ENCODE measurements at regions not wholly inside any gene's neighbourhood (a gene's known extent, or its start where the extent isn't known, plus 50 kb on each side); places are given as distances from the start of the nearest gene placed in this dataset.

DNA sequence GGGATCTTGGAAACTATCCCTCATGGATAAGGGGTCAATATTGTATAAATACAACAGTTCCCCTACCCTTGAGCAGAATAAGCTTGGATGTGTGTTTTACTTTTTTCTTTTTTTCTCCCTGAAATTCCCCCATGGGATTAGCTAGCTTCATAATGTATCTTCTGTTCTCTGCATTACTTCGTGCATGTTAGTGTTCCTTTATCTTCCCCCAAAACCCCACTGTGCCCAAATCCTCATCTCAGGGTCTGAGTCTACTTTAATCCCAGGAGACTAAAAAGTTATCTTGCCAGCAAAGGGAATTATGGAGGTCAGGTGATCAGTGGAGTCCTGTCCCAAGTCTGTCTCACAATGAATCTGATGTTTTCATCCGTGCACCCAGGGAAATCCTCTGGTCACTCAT, 217.5 kb upstream of the CNTNAP4 start:
- WGBS, 2 experiments (ENCODE audit: insufficient coverage in 1 of 2, insufficient read length in 1 of 2) = 84% methylated on average over 2 of the region's 2 CpGs; no CpG with 5 or more reads in 1 of the 2 experiments
- no peak overlapping the region for H3K27ac Mint-ChIP-seq

DNA sequence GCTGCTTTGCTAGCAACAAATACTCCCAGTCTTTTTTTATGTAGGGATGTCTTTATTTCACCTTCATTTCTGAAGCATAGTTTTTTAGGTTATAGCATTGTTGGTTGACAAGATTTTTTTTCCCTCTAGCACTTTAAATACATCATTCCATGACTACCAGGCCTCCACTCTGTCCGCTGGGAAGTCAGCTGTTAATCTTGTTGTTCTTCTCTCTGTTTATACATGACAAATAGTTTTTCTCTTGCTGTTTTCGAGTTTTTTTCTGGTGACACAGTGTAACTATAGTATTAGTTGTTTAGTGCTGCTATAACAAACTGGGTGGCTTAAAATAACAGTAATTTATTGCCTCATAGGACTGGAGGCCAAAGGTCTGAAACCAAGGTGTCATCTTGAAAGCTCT, 205.5 kb upstream of the CNTNAP4 start:
- 85% methylated on average over 2 of the region's 2 CpGs; no CpG with 5 or more reads in 1 of the 2 experiments for WGBS, 2 experiments (ENCODE audit: insufficient coverage in 1 of 2, insufficient read length in 1 of 2)
- Mint-ChIP-seq H3K4me3 (no peak overlapping the region), H3K9me3 (peaks cover 18% of the 10 kb centered on the region), H3K4me1 (no peaks in the 10 kb centered on the region), H3K27ac (no peak overlapping the region), H3K27me3 (ENCODE audit: insufficient read depth) (peaks cover 17% of the 10 kb centered on the region), H3K36me3 (ENCODE audit: low read depth) (no peaks in the 10 kb centered on the region)
- Histone ChIP-seq H3K27ac (ENCODE audit: low read depth, low read length) (no peak overlapping the region), H3K4me3 (ENCODE audit: low read length) (no peak overlapping the region), H3K27me3 (ENCODE audit: control insufficient read depth, insufficient read depth, low read length, poor library complexity, severe bottlenecking) (no peaks in the 10 kb centered on the region), H3K4me1 (ENCODE audit: control insufficient read depth, insufficient read depth, low read length) (no peaks in the 10 kb centered on the region), H3K9me3 (ENCODE audit: control insufficient read depth, low read length) (peaks cover 12% of the 10 kb centered on the region), H3K9ac (ENCODE audit: extremely low read depth, low read length, poor library complexity, severe bottlenecking) (no peak overlapping the region), H3K36me3 (ENCODE audit: control insufficient read depth, insufficient read depth, low read length) (no peaks in the 10 kb centered on the region)
- no peak for DNase-seq
- TF ChIP-seq, protein P1, sequence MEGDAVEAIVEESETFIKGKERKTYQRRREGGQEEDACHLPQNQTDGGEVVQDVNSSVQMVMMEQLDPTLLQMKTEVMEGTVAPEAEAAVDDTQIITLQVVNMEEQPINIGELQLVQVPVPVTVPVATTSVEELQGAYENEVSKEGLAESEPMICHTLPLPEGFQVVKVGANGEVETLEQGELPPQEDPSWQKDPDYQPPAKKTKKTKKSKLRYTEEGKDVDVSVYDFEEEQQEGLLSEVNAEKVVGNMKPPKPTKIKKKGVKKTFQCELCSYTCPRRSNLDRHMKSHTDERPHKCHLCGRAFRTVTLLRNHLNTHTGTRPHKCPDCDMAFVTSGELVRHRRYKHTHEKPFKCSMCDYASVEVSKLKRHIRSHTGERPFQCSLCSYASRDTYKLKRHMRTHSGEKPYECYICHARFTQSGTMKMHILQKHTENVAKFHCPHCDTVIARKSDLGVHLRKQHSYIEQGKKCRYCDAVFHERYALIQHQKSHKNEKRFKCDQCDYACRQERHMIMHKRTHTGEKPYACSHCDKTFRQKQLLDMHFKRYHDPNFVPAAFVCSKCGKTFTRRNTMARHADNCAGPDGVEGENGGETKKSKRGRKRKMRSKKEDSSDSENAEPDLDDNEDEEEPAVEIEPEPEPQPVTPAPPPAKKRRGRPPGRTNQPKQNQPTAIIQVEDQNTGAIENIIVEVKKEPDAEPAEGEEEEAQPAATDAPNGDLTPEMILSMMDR (conservative IDR thresholded peaks at IDR 0.05) = no peak

More for the DNA sequence above, 217.5 kb upstream of the CNTNAP4 start:
- peaks cover 2% of the 10 kb centered on the region for H3K4me1 Mint-ChIP-seq
- H3K27ac ChIP-seq (ENCODE audit: low read depth, low read length) = no peak overlapping the region
- DNase-seq = no peak
- no peaks in the 10 kb centered on the region for H3K27me3 ChIP-seq (ENCODE audit: control insufficient read depth, insufficient read depth, low read length, poor library complexity, severe bottlenecking)
- TF ChIP-seq, protein P1 (conservative IDR thresholded peaks at IDR 0.05) = no peak
- H3K9me3 ChIP-seq (ENCODE audit: control insufficient read depth, low read length) = no peaks in the 10 kb centered on the region
- H3K27me3 Mint-ChIP-seq (ENCODE audit: insufficient read depth) = peaks cover 4% of the 10 kb centered on the region
- no peak overlapping the region for H3K9ac ChIP-seq (ENCODE audit: extremely low read depth, low read length, poor library complexity, severe bottlenecking)
- H3K36me3 ChIP-seq (ENCODE audit: control insufficient read depth, insufficient read depth, low read length) = no peaks in the 10 kb centered on the region
- no peak overlapping the region for H3K4me3 ChIP-seq (ENCODE audit: low read length)
- no peaks in the 10 kb centered on the region for H3K9me3 Mint-ChIP-seq
- no peak overlapping the region for H3K4me3 Mint-ChIP-seq
- no peaks in the 10 kb centered on the region for H3K36me3 Mint-ChIP-seq (ENCODE audit: low read depth)
- H3K4me1 ChIP-seq (ENCODE audit: control insufficient read depth, insufficient read depth, low read length) = no peaks in the 10 kb centered on the region

GRCh38 chr16:76081967-76082366, 195.2 kb upstream of the CNTNAP4 start:
- H3K9me3 Mint-ChIP-seq = no peaks in the 10 kb centered on the region
- no peaks in the 10 kb centered on the region for H3K9me3 ChIP-seq (ENCODE audit: control insufficient read depth, low read length)
- no peaks in the 10 kb centered on the region for H3K27me3 ChIP-seq (ENCODE audit: control insufficient read depth, insufficient read depth, low read length, poor library complexity, severe bottlenecking)
- H3K4me1 ChIP-seq (ENCODE audit: control insufficient read depth, insufficient read depth, low read length) = no peaks in the 10 kb centered on the region
- 80% methylated on average over 4 of the region's 6 CpGs; no CpG with 5 or more reads in 1 of the 2 experiments for WGBS, 2 experiments (ENCODE audit: insufficient coverage in 1 of 2, insufficient read length in 1 of 2)
- H3K36me3 ChIP-seq (ENCODE audit: control insufficient read depth, insufficient read depth, low read length) = no peaks in the 10 kb centered on the region
- TF ChIP-seq, protein P1 (conservative IDR thresholded peaks at IDR 0.05) = no peak
- no peaks in the 10 kb centered on the region for H3K36me3 Mint-ChIP-seq (ENCODE audit: low read depth)
- no peak overlapping the region for H3K4me3 ChIP-seq (ENCODE audit: low read length)
- H3K27ac Mint-ChIP-seq = no peak overlapping the region
- H3K4me1 Mint-ChIP-seq = peaks cover 4% of the 10 kb centered on the region
- DNase-seq = no peak
- no peak overlapping the region for H3K4me3 Mint-ChIP-seq
- no peak overlapping the region for H3K9ac ChIP-seq (ENCODE audit: extremely low read depth, low read length, poor library complexity, severe bottlenecking)
- H3K27ac ChIP-seq (ENCODE audit: low read depth, low read length) = no peak overlapping the region
- H3K27me3 Mint-ChIP-seq (ENCODE audit: insufficient read depth) = peaks cover 12% of the 10 kb centered on the region
